ENCODE measurements at regions not wholly inside any gene's neighbourhood (a gene's known extent, or its start where the extent isn't known, plus 50 kb on each side); places are given as distances from the start of the nearest gene placed in this dataset.
"Not testable (repeated sequence)": the region's sequence is repeated elsewhere in the genome, so short reads cannot be mapped to it uniquely, and the experiment has no call there.

DNA sequence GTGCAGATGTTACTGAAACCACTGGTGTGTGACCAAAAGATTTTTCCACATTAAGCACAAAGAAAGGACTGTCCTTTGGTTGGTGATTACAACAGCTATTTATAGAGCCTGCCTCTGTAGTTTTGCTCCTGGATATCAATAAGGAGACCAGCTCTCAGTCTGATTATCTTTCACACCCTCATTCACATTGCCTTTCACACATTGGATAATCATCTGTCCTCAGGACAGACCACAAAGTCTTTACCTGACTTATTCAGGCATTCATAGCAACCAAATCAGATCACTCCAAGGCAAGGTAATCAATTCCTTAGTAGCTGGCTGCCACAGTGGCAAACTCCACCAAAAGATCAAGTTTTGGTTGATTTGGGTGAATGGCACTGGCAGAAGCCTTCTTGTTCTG, 59.6 kb upstream of the CPSF6 start:
- DNase-seq (ENCODE audit: low read depth): no peak

DNA sequence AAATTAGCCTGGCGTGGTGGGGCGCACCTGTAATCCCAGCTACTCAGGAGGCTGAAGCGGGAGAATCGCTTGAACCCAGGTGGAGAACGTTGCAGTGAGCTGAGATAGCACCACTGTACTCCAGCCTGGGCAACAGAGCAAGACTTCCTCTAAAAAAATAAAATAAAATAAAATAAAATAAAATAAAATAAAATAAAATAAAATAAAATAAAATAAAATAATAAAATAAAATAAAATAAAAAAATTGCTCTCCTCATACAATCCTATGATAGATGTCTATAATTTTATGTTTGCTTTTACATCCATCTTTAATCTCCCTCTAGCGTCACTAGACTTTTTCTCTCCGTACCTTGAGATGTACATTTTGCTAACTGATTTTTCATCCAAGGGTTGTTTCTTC, 51.8 kb upstream of the CPSF6 start:
- not testable (repeated sequence) for DNase-seq (ENCODE audit: low read depth)

DNA sequence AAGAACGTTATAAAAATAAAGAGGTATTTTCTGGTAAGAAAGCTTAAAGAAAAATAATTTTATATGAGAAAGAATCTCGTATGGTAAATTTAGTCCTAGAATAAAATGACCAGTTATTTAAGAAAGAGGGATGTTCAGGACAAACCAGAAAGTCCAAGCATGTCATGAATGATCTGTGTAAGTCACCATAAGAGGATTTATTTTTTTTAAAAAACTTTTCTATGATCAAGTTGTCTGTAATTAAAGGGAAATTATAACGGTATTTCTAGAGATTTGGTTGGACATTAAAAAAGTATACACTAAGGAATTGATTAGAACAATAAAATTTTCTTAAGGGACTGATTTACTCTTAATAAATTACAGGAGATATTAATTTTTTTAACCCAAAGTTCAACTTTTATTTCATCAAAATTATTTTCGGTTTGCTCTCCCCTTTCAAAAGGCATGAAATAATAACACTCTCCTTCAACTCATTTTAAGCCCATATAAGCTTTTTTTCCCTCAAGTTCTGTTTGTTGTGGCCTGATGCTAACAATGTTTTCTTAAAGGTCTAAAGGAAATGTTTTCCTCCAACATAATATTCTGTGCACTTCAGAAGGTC, 49.9 kb upstream of the CPSF6 start:
- no peak for DNase-seq (ENCODE audit: low read depth)

Measured in HT1080 (cell line).